ENCODE measurements at regions not wholly inside any gene's neighbourhood (a gene's known extent, or its start where the extent isn't known, plus 50 kb on each side); places are given as distances from the start of the nearest gene placed in this dataset.

DNA sequence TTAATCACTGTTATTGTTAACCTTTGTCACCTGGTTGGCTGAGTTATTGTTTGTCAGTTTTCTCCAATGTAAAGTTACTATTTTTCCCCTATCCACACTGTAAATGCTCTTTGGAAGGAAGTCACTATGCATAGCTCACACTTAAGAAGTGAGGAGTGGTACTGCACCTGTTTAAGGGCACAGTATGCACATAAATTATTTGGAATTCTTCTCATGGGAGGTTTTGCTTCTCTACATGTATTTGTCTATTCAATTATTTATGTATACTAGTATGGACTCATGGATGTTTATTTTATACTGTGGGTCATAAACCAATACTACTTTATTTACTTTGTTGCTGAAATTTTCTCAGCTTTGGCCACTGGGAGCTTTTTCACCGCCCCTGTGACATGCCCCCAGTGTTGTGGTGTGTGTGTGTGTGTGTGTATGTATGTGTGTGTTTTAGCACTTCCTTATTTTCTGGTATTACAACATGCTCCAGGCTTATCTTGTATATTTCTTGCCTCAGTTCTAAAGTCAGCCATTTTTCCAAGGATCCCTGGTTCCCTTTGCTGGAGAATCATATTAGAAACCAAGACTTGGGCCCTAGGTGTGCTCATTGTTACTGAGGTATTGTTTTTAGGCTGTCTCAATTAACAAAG lies 290.5 kb downstream of the KBTBD8 start:
- DNase-seq (ENCODE audit: low read depth), result no peak

- DNase-seq (ENCODE audit: low read depth), result no peak
These were observed 291.5 kb downstream of the KBTBD8 start for GRCh38 chr3:67289626-67290025.

- no peak for DNase-seq (ENCODE audit: low read depth)
These were observed 292.3 kb downstream of the KBTBD8 start for GRCh38 chr3:67290438-67290837.

GRCh38 chr3:67291287-67292252 lies 293.5 kb downstream of the KBTBD8 start:
- no peak for DNase-seq (ENCODE audit: low read depth)

DNA sequence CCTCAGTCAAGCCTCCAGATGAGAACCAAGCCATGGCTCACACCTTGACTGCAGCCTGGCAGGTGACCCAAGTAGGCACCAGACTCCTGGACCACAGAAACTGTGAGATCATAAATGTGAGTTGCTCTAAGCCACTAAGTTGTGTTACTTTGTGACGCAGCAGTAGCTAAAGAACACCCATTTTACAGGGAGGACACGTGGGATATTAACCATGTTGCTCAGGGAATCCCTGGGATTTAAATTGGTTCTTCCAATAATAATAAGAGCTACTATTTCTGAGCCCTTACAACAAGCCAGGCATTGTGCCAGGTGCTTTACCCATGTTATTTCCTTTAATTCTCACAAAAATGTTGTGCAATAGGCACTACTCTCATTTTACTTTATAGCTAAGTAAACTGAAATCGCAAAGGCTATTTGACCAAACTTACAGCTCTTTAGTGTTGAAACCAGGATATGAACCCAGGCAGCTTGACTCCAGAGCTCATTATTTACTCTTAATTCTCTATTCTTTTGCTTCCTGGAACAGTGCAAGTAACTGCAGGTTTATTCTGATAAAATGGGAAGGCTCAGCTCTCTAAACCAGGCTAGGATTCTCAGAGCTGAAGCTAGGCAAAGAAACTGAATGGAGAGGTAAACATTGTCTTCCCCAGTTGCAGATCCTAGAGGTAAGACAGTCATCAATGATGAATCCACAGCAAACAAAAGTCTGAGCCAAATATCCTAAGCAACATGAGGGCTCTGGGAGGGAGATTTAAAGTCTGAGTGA lies 294.4 kb downstream of the KBTBD8 start:
- DNase-seq (ENCODE audit: low read depth), result no peak

DNA sequence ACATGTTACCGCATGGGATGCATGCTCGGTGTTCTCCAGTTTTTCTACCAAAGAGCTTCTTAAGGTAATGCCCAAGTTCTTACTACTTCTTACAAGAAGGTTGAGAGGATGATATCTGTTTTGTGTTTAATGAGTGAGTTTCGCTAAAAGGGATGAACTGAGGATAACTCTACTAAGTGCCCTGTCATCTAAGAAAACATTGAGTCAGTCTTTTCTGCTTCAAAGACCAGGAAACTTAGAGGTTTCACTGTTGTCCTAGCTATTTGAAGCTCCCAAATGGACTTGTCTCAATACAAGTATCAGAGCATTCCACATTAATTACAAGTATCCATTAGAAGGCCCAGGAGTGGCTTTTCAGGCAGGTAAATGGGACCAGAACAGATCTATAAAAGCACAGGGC lies 296.2 kb downstream of the KBTBD8 start:
- DNase-seq (ENCODE audit: low read depth), result no peak

- DNase-seq (ENCODE audit: low read depth), result no peak
These were observed 298.2 kb downstream of the KBTBD8 start for GRCh38 chr3:67296039-67296892.

- no peak for DNase-seq (ENCODE audit: low read depth)
These were observed 299.8 kb downstream of the KBTBD8 start for GRCh38 chr3:67297715-67298475.

GRCh38 chr3:67301556-67301955 lies 303.4 kb downstream of the KBTBD8 start:
- no peak for DNase-seq (ENCODE audit: low read depth)

DNA sequence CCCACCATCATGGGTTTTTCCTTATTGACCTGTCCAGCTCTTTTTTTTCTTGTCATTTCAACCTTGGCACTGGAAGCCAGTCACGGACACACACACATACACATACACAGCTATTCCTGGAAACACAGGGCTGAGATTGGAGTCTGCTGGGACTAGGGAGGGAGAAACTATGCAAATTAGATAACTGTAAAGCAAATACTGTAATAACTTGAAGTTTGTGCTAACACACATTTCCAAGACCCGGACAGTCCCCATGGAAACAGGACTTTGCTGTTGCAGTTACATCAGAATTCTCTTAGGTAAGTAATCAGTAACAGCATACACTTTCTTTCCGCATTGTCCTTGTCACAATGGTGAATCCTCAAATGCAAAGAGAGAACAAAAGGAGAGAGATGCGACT lies 304.4 kb downstream of the KBTBD8 start:
- no peak for DNase-seq (ENCODE audit: low read depth)

- no peak for DNase-seq (ENCODE audit: low read depth)
These were observed 307.1 kb downstream of the KBTBD8 start for GRCh38 chr3:67305160-67305559.

DNA sequence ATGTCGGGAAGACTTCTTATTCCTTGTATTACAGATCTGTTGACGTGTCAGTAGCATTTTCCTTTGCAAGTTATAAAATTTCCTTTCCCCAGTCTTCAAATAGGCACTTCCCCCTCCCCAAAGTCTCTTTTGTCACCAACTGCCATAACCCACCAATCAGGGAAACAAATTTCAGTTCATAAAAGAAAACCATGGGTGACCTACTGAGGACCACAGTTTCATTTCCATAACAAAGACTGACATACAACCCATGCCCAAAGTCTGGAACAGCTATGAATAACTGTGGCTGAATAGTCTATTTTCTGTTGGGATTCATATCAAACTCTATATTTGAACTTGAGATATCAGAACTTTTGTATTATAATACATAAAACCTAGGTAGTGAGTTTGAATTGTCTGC lies 307.8 kb downstream of the KBTBD8 start:
- no peak for DNase-seq (ENCODE audit: low read depth)

- DNase-seq (ENCODE audit: low read depth), result no peak
These were observed 313.3 kb downstream of the KBTBD8 start for GRCh38 chr3:67311440-67311839.

GRCh38 chr3:67312155-67312554 lies 314.0 kb downstream of the KBTBD8 start:
- no peak for DNase-seq (ENCODE audit: low read depth)

DNA sequence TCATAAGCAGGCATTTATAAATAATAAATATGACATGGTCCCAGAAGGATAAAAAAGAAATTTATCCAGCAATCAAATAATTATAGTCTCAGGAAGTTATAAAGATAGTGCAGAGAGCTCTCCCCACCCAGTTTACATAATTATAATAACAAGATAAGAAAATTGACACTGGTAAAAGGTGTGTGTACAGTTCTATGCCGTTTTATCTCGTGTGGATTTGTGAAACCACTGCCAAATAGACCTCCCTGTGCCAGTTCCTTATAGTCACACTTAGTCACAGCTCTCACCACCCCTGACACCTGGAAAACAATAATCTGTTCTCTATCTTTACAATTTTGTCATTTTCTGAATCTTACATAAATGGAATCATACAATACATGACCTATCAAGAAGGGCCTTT lies 320.1 kb downstream of the KBTBD8 start:
- no peak for DNase-seq (ENCODE audit: low read depth)

GRCh38 chr3:67324554-67324953 lies 326.4 kb downstream of the KBTBD8 start:
- no peak for DNase-seq (ENCODE audit: low read depth)
